ENCODE measurements at regions not wholly inside any gene's neighbourhood (a gene's known extent, or its start where the extent isn't known, plus 50 kb on each side); places are given as distances from the start of the nearest gene placed in this dataset.

DNA sequence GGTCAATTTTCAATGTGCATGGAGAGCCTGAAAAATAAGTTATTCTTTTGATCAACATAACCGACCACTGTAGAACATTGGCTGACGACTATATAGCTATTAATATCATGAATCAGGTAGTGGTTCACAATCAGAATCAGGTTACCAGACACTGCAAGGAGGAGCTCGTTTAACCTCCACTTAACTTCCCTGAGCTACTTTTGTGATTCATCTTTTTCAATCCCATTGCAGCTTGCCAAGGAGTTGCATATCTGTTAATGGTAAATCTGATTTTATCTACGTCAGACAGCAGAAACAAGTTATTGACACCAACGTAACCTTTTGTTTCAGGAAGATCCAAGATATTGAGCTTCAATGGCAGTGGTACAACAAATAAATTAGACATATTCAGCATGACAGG, 2263.8 kb upstream of the ACO1 start:
- Histone ChIP-seq H3K27ac (ENCODE audit: low read length) (no peak overlapping the region), H3K27me3 (replicated peaks; ENCODE audit: insufficient read depth, low read length) (no peaks in the 10 kb centered on the region), H3K36me3 (replicated peaks; ENCODE audit: insufficient read depth, low read length) (no peaks in the 10 kb centered on the region), H3K4me1 (ENCODE audit: low read length) (no peaks in the 10 kb centered on the region), H3K9me3 (replicated peaks; ENCODE audit: insufficient read depth, low read length) (no peaks in the 10 kb centered on the region), H3K9ac (ENCODE audit: low read length) (no peak overlapping the region), H3K79me2 (ENCODE audit: low read length) (no peaks in the 10 kb centered on the region), H2AFZ (ENCODE audit: low read length) (no peak overlapping the region), H3K4me3 (ENCODE audit: low read length) (no peak overlapping the region), H3F3A (ENCODE audit: insufficient read depth, low read length) (no peaks in the 10 kb centered on the region), H3K9me2 (replicated peaks; ENCODE audit: insufficient read depth, low read length) (no peaks in the 10 kb centered on the region), H4K20me1 (ENCODE audit: insufficient read depth, low read length) (no peaks in the 10 kb centered on the region), H3K4me2 (ENCODE audit: low read depth, low read length) (no peak overlapping the region)
- TF ChIP-seq EZH2phosphoT487 (IDR thresholded peaks at IDR 0.05; ENCODE audit: low read length) (no peak), CTCF (IDR thresholded peaks at IDR 0.05; ENCODE audit: low read length) (no peak), EZH2 (optimal IDR thresholded peaks at IDR 0.05; ENCODE audit: low read depth, low read length) (no peak)
- DNase-seq: no peak

DNA sequence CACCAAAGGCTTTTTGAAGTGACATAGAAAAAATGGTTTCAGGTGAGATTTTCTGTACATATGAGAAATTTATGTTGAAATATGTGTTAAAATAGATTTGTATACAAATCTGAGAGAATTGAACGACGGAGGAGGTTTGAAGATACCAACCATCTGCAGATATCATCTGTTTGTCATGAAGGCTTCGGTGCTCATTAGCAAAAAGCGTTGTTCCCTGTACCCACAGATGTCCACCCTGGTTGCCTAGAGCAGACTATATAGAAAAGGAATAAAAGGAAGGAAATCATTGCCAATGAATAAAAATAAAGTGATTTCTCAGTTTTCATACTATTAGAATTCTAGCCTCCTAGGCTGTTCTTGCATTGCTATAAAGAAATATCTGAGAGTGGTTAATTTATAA, 2262.8 kb upstream of the ACO1 start:
- H3K79me2 ChIP-seq (ENCODE audit: low read length): no peaks in the 10 kb centered on the region
- no peaks in the 10 kb centered on the region for H3K9me3 ChIP-seq (replicated peaks; ENCODE audit: insufficient read depth, low read length)
- no peak overlapping the region for H3K4me3 ChIP-seq (ENCODE audit: low read length)
- no peaks in the 10 kb centered on the region for H4K20me1 ChIP-seq (ENCODE audit: insufficient read depth, low read length)
- no peak overlapping the region for H2AFZ ChIP-seq (ENCODE audit: low read length)
- no peak overlapping the region for H3K4me2 ChIP-seq (ENCODE audit: low read depth, low read length)
- no peaks in the 10 kb centered on the region for H3K9me2 ChIP-seq (replicated peaks; ENCODE audit: insufficient read depth, low read length)
- no peak for DNase-seq
- TF ChIP-seq EZH2 (optimal IDR thresholded peaks at IDR 0.05; ENCODE audit: low read depth, low read length) (no peak), EZH2phosphoT487 (IDR thresholded peaks at IDR 0.05; ENCODE audit: low read length) (no peak)
- no peaks in the 10 kb centered on the region for H3K27me3 ChIP-seq (replicated peaks; ENCODE audit: insufficient read depth, low read length)
- H3F3A ChIP-seq (ENCODE audit: insufficient read depth, low read length): no peaks in the 10 kb centered on the region
- H3K36me3 ChIP-seq (replicated peaks; ENCODE audit: insufficient read depth, low read length): no peaks in the 10 kb centered on the region
- H3K27ac ChIP-seq (ENCODE audit: low read length): no peak overlapping the region
- no peaks in the 10 kb centered on the region for H3K4me1 ChIP-seq (ENCODE audit: low read length)
- no peak overlapping the region for H3K9ac ChIP-seq (ENCODE audit: low read length)

DNA sequence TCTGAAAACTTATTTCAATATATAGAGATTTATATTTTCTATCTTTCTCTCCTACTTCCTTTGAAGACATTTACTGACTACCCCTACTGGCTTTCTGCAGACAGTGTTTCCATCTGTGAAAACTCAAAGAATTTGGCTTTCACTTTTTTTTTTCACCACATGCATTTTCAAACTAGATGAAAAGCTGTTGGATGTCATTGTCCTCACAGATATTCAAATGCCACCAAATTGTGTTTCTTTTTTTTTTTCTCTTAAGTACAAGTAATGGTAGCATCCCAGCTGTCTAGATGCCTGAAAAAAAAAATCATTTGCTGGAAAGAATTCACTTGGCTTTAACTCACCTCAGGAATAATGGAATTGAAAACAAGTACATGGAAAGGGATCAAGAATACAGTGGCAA, 2258.6 kb upstream of the ACO1 start:
- Histone ChIP-seq H3K4me3 (ENCODE audit: low read length) (no peak overlapping the region), H4K20me1 (ENCODE audit: insufficient read depth, low read length) (no peaks in the 10 kb centered on the region), H3K27me3 (replicated peaks; ENCODE audit: insufficient read depth, low read length) (no peaks in the 10 kb centered on the region), H3F3A (ENCODE audit: insufficient read depth, low read length) (no peaks in the 10 kb centered on the region), H3K9me3 (replicated peaks; ENCODE audit: insufficient read depth, low read length) (no peaks in the 10 kb centered on the region), H3K27ac (ENCODE audit: low read length) (no peak overlapping the region), H2AFZ (ENCODE audit: low read length) (no peak overlapping the region), H3K4me2 (ENCODE audit: low read depth, low read length) (no peak overlapping the region), H3K36me3 (replicated peaks; ENCODE audit: insufficient read depth, low read length) (no peaks in the 10 kb centered on the region), H3K4me1 (ENCODE audit: low read length) (no peaks in the 10 kb centered on the region), H3K9me2 (replicated peaks; ENCODE audit: insufficient read depth, low read length) (no peaks in the 10 kb centered on the region), H3K79me2 (ENCODE audit: low read length) (no peaks in the 10 kb centered on the region), H3K9ac (ENCODE audit: low read length) (no peak overlapping the region)
- no peak for DNase-seq
- TF ChIP-seq CTCF (IDR thresholded peaks at IDR 0.05; ENCODE audit: low read length) (no peak), EZH2 (optimal IDR thresholded peaks at IDR 0.05; ENCODE audit: low read depth, low read length) (no peak), EZH2phosphoT487 (IDR thresholded peaks at IDR 0.05; ENCODE audit: low read length) (no peak)

GRCh38 chr9:30127371-30127770, 2257.1 kb upstream of the ACO1 start:
- Histone ChIP-seq H3K9me3 (replicated peaks; ENCODE audit: insufficient read depth, low read length) (no peaks in the 10 kb centered on the region), H3K27ac (ENCODE audit: low read length) (no peak overlapping the region), H4K20me1 (ENCODE audit: insufficient read depth, low read length) (no peaks in the 10 kb centered on the region), H3K79me2 (ENCODE audit: low read length) (no peaks in the 10 kb centered on the region), H3K9me2 (replicated peaks; ENCODE audit: insufficient read depth, low read length) (no peaks in the 10 kb centered on the region), H2AFZ (ENCODE audit: low read length) (no peak overlapping the region), H3K4me3 (ENCODE audit: low read length) (no peak overlapping the region), H3K4me2 (ENCODE audit: low read depth, low read length) (no peak overlapping the region), H3F3A (ENCODE audit: insufficient read depth, low read length) (no peaks in the 10 kb centered on the region), H3K27me3 (replicated peaks; ENCODE audit: insufficient read depth, low read length) (no peaks in the 10 kb centered on the region), H3K9ac (ENCODE audit: low read length) (no peak overlapping the region), H3K4me1 (ENCODE audit: low read length) (no peaks in the 10 kb centered on the region), H3K36me3 (replicated peaks; ENCODE audit: insufficient read depth, low read length) (no peaks in the 10 kb centered on the region)
- TF ChIP-seq CTCF (IDR thresholded peaks at IDR 0.05; ENCODE audit: low read length) (no peak), EZH2 (optimal IDR thresholded peaks at IDR 0.05; ENCODE audit: low read depth, low read length) (no peak), EZH2phosphoT487 (IDR thresholded peaks at IDR 0.05; ENCODE audit: low read length) (no peak)
- no peak for DNase-seq
